ENCODE measurements at regions not wholly inside any gene's neighbourhood (a gene's known extent, or its start where the extent isn't known, plus 50 kb on each side); places are given as distances from the start of the nearest gene placed in this dataset.

DNA sequence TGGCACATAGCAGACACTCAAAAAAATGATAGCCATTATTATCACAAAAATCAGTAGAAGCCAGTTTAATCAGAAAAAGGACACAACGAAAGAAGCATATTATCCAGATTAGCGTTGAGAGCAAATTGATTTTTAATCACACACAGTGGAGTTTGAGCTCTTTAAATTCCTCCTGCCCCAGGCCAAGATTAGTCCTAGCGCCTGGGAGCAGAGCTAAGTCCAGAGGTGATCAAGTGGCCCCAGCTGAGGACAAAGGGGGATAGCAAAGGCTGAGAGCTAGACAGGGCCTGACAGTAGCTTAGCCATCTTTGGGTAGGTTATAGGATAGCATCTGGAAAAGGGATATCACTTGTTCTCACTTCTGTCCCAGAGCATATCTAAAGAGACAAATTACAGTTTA, 133.6 kb downstream of the NXPE2 start:
- no peak for DNase-seq

GRCh38 chr11:114812733-114813132, 134.4 kb downstream of the NXPE2 start:
- DNase-seq = no peak

DNA sequence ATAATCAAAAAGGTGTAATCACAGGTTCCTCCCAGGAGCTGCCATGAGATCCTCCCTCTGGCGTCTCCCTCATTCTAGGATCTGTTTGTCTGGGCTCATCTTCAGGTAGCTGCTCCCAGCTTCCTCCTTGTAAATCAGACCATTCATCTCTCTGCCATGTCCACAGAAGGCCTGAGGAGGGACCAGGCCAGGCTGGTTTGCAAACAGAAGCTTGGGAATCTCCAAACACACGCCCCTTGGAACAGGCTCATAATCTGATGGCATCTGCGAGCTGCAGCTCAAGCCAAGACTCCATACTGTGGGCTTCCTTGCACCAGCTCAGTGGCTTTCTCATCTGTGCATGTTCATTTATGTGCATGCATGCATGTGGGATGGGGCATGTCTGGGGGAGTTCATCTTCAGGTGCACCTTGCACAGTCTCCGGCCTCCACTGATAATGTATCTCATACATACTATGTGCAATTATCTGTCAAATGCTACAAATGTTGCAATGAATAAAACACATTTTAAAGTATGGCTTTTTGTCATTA, 134.9 kb downstream of the NXPE2 start:
- no peak for DNase-seq

DNA sequence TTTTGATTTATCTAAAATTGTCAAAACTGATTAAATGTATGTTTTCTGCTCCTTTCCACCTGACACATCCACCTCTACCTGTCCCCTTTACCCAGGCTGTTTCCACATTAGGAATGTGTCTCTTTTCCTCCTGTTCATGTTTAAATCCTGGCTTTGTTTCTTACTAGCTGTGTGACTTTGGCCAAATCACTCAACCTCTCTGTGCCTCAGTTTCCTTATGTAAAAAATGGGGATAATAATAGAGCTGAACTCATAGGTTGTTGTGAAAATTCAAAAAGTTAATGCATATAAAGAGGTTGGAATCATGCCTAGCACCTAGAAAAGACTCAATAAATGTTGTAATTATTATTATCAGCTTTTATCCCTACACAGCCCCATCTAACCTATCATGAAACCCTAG, 136.8 kb downstream of the NXPE2 start:
- DNase-seq = no peak

- no peak for DNase-seq
Measured at GRCh38 chr11:114815761-114816160, 137.4 kb downstream of the NXPE2 start.

GRCh38 chr11:114816791-114817190, 138.5 kb downstream of the NXPE2 start:
- DNase-seq = no peak

- no peak for DNase-seq
Measured at GRCh38 chr11:114818382-114818781, 140.1 kb downstream of the NXPE2 start.

GRCh38 chr11:114819028-114819427, 140.7 kb downstream of the NXPE2 start:
- DNase-seq = no peak

DNA sequence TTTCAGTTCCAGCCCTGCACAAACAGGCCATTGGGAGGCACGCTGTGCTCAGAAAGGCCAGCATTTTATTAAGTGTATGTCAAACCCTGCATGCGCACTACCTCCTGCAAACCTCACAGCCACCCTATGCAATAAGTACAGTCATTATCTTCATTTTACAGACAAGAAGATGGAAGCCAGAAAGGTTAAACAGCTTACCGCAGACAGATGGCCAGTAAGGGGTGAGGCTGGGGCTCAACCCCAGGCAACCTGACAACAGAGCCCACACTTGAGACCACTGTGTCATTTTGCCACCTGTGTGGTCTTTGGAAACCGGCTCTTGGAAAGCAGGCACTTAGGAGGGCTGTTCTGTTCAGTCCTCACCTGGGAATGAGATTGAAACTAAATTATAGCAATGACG, 142.3 kb downstream of the NXPE2 start:
- DNase-seq = no peak

DNA sequence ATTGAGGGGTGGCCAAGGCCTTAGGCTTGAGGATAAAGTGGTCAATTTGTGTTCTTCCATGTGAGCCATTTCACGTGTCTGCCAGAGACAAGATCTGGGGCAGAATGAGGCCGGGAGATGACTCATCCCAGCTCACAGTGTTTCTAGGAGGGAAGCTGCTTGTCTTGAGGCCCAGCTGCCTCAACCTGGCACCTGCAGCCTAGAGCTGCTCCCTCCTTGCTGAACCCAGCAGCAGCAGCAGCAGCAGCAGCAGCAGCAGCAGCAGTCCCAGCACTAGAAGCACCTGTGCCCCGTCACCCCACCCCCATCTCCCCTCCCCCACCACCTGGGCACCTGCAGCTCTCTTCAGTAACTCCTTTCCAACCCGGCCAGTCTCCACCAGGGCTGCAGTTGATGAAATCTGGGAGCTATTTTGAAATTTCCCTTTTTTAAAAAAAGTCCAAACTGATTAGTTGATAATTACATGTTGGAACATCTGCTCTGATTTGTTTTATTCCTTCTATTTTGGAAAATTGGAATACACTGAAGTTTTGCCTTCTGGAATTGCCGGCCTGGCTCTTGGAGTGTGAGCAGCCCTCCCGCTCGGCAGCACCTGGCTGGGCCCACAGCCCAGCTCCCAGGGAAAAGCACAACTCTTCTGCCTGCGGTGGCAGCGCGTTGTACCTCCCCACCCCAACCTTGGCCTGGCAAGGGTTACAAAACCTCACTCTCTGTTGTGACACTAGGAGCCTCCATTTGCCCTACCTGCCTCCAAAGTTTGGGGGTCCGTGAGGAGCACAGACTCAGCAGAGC, 143.5 kb downstream of the NXPE2 start:
- no peak for DNase-seq

GRCh38 chr11:114826910-114827442, 148.6 kb downstream of the NXPE2 start:
- DNase-seq = peak; percentile 31

GRCh38 chr11:114827736-114828135, 149.4 kb downstream of the NXPE2 start:
- DNase-seq = no peak

GRCh38 chr11:114832532-114833125, 154.3 kb downstream of the NXPE2 start:
- DNase-seq = peak; percentile 62

- DNase-seq = no peak
Measured at GRCh38 chr11:114836161-114836560, 157.8 kb downstream of the NXPE2 start.

GRCh38 chr11:114844896-114845295, 166.6 kb downstream of the NXPE2 start:
- no peak for DNase-seq

GRCh38 chr11:114845766-114846415, 167.6 kb downstream of the NXPE2 start:
- DNase-seq = no peak

- DNase-seq = no peak
Measured at GRCh38 chr11:114846416-114846791, 168.1 kb downstream of the NXPE2 start.

DNA sequence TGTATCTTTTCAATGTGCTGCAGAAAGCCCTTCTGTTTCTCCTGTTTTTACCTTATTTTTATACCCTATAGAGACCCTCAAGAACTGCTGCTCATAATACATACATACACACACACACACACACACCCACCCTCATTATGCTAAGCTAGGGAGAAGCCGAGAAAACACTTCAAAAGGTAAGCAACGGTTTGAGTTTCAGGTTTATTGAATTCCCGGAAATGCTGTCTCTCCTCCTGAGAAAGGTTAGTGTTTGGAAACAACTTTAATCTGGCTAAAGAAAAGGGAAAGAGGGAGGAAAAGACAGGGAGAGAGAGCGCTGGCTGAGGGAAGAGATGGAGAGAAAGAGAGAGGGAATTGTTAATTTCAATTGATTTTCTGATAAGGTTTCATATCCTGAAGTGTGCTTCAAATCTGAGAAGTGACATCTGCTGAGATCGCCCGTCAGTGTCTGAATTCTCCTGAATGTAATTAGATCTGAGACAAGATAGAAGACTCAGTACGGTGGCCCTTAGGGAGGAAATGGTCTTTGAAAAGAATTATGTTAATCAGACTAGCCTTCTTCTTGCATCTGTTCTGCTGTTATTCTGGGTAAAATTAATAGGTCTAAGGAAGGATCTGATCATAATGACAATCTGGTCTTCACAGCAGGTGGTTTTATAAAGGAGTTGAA, 169.1 kb downstream of the NXPE2 start:
- DNase-seq = peak; percentile 90

DNA sequence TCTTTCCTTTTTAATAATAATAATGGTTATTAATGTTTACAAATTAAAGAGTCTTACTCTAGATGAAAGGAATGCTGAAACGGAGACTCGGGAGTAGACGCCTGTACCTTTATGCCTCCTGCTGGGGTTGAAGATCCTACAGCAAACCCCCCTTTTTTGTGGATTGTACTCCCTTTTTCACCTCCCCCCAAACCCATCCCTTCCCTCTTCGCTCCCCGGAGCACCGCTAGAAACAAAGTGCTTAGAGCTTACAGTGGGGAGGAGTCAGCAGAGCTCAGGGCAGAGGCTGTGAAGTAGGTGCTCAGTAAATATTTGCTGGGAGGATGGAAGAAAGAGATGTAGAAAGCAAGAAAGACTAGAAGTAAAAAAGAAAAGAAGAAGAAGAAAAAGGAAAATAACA, 169.7 kb downstream of the NXPE2 start:
- no peak for DNase-seq

GRCh38 chr11:114857281-114857680, 179.0 kb downstream of the NXPE2 start:
- no peak for DNase-seq

DNA sequence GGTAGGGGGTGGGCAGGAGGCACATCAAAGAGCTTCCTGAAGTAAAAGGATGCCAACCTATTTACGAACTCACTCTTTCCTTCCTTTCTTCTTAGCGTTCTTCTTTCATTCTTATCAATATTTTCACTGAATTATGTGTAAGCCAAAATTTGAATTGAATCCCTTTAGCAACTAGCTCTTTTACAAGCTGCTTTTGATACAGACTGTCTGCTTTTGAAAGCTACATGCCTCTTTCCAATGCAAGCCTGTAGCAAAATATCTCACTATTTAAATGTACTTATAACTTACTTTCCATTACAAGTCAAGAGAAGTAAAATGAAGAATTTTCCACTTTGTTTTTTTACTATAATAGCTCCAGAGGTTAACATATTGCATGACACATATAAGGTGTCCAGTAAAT, 186.6 kb downstream of the NXPE2 start:
- DNase-seq = no peak

DNA sequence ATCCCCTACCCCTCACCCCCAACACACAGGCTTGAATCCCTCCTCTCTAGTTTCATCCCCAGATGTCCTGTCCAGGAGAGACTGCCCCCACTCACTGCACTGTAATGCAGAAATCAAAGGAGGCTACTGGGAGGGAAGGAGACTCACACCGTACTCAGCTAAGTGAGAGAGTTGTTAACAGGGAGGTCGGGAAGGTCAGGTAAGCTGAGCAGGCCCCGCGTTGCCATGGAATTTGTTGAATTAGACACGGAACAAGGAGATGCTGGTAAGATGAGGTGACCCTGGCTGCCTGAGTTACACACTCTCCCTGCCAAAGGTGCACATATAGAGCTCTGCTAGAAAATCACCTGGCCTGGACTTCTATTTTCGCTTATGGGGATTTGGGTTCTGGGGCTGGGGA, 197.9 kb downstream of the NXPE2 start:
- no peak for DNase-seq

GRCh38 chr11:114877976-114878375, 199.6 kb downstream of the NXPE2 start:
- DNase-seq = no peak

Data from NCI-H187 treated with DMSO at 0.1 percent for 48 hours (cell line).